ENCODE measurements at regions not wholly inside any gene's neighbourhood (a gene's known extent, or its start where the extent isn't known, plus 50 kb on each side); places are given as distances from the start of the nearest gene placed in this dataset.

GRCh38 chr4:43296946-43297528, 404.5 kb downstream of the GRXCR1 start:
- no peak overlapping the region for H3K4me3 ChIP-seq
- ChIA-PET RAD21 (ENCODE audit: unreplicated experiment) (no interaction called here), POLR2A (no interaction called here), CTCF (no interaction called here), SMC1A (ENCODE audit: uncharacterized antibody, unreplicated experiment) (no interaction called here)
- in situ Hi-C loops (cut with MboI) = no loop called here
- no peaks in the 10 kb centered on the region for H4K20me1 ChIP-seq (ENCODE audit: control insufficient read depth, insufficient read depth)
- no peak overlapping the region for H2AFZ ChIP-seq (ENCODE audit: control insufficient read depth, low read depth, low read length)
- no peaks in the 10 kb centered on the region for H3K79me2 ChIP-seq (ENCODE audit: control insufficient read depth, insufficient read depth, low read length)
- no TSS peak for BruUV-seq (replicated peaks)
- H3K4me1 ChIP-seq (ENCODE audit: control insufficient read depth, insufficient read depth, low read length) = no peaks in the 10 kb centered on the region
- WGBS (ENCODE audit: insufficient coverage, insufficient replicate concordance, low lambda C conversion rate, missing lambda C conversion rate) = 94% methylated on average over 2 of the region's 2 CpGs
- TF ChIP-seq DPF2 (IDR thresholded peaks at IDR 0.05) (no peak), YBX1 (IDR thresholded peaks at IDR 0.05) (no peak), RAD51 (IDR thresholded peaks at IDR 0.05) (no peak), POLR2AphosphoS2 (IDR thresholded peaks at IDR 0.05; ENCODE audit: low read depth, low read length) (no peak), ETV6 (conservative IDR thresholded peaks at IDR 0.05 in 1 of 2, IDR thresholded peaks at IDR 0.05 in 1 of 2; ENCODE audit: borderline replicate concordance in 1 of 2, low read depth in 1 of 2) (no peak), POLR2AphosphoS5 (IDR thresholded peaks at IDR 0.05; ENCODE audit: low read length) (no peak)
- no peak overlapping the region for H3K9ac ChIP-seq (ENCODE audit: control insufficient read depth, insufficient read depth, low read length)
- no peaks in the 10 kb centered on the region for H3K9me3 ChIP-seq (replicated peaks; ENCODE audit: control insufficient read depth, insufficient read depth, low read length)
- no peaks in the 10 kb centered on the region for H3K27me3 ChIP-seq (replicated peaks in 1 of 2; ENCODE audit: control insufficient read depth in 2 of 2, insufficient read depth in 2 of 2, low read length in 1 of 2)
- FAIRE-seq (no peak), DNase-seq (ENCODE audit: low read depth, low spot score) (no peak), ATAC-seq (no peak)
- H3K27ac ChIP-seq (ENCODE audit: control insufficient read depth, insufficient read depth) = no peak overlapping the region
- no peaks in the 10 kb centered on the region for H3K36me3 ChIP-seq (ENCODE audit: control insufficient read depth in 2 of 2, insufficient read depth in 2 of 2, low read length in 1 of 2)
- intact Hi-C loops (cut with micrococcal nuclease; ENCODE audit: unreplicated experiment) = no loop called here
- H3K4me2 ChIP-seq (ENCODE audit: control insufficient read depth, insufficient read depth) = no peak overlapping the region

DNA sequence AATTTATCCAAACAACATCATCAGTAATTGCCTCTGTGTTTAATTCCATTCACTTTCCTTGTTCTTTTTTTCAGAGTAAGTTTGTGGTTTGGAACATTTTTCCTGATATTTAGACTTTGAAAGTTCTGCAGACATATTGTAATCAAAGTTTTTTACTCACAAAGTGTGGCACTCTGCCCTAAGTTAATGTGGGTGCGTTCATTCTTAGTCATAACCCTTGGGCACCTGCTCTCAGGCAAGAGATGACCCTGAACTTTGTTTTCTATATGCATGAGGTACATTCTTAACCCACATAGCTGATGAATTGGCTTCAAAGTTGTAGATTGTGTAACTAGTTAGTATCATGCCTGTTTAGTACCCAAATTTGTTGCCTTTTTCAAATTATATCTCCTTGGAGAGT, 424.3 kb downstream of the GRXCR1 start:
- Histone ChIP-seq H3K9me3 (replicated peaks; ENCODE audit: control insufficient read depth, insufficient read depth, low read length) (no peaks in the 10 kb centered on the region; the same call in 2 of the 3 replicates), H3K36me3 (ENCODE audit: control insufficient read depth in 2 of 2, insufficient read depth in 2 of 2, low read length in 1 of 2) (no peaks in the 10 kb centered on the region), H2AFZ (ENCODE audit: control insufficient read depth, low read depth, low read length) (no peak overlapping the region), H3K4me1 (ENCODE audit: control insufficient read depth, insufficient read depth, low read length) (no peaks in the 10 kb centered on the region), H3K79me2 (ENCODE audit: control insufficient read depth, insufficient read depth, low read length) (no peaks in the 10 kb centered on the region), H3K9ac (ENCODE audit: control insufficient read depth, insufficient read depth, low read length) (no peak overlapping the region), H3K4me3 (no peak overlapping the region), H4K20me1 (ENCODE audit: control insufficient read depth, insufficient read depth) (no peaks in the 10 kb centered on the region), H3K27ac (ENCODE audit: control insufficient read depth, insufficient read depth) (no peak overlapping the region), H3K27me3 (replicated peaks in 1 of 2; ENCODE audit: control insufficient read depth in 2 of 2, insufficient read depth in 2 of 2, low read length in 1 of 2) (no peaks in the 10 kb centered on the region), H3K4me2 (ENCODE audit: control insufficient read depth, insufficient read depth) (no peak overlapping the region)
- ChIA-PET POLR2A (no interaction called here), RAD21 (ENCODE audit: unreplicated experiment) (no interaction called here), SMC1A (ENCODE audit: uncharacterized antibody, unreplicated experiment) (no interaction called here), CTCF (no interaction called here)
- WGBS (ENCODE audit: insufficient coverage, insufficient replicate concordance, low lambda C conversion rate, missing lambda C conversion rate) = 0% methylated on average over 1 of the region's 1 CpG
- no peak for DNase-seq (ENCODE audit: low read depth, low spot score)
- no TSS peak for BruUV-seq (replicated peaks)
- intact Hi-C loops (cut with micrococcal nuclease; ENCODE audit: unreplicated experiment) (no loop called here), in situ Hi-C loops (cut with MboI) (no loop called here)
- FAIRE-seq = no peak
- no peak for ATAC-seq
- TF ChIP-seq HDAC2 (IDR thresholded peaks at IDR 0.05) (no peak), ATF2 (IDR thresholded peaks at IDR 0.05; ENCODE audit: low read length) (no peak), NR2C1 (IDR thresholded peaks at IDR 0.05) (no peak), TARDBP (IDR thresholded peaks at IDR 0.05; ENCODE audit: borderline replicate concordance) (no peak), CEBPB (IDR thresholded peaks at IDR 0.05; ENCODE audit: borderline replicate concordance in 1 of 2, low read depth in 2 of 2, low read length in 2 of 2) (no peak), CHD1 (IDR thresholded peaks at IDR 0.05; ENCODE audit: low read depth, low read length) (no peak), ELK1 (IDR thresholded peaks at IDR 0.05; ENCODE audit: low read depth, low read length) (no peak), TCF7 (IDR thresholded peaks at IDR 0.05; ENCODE audit: borderline replicate concordance) (no peak), FOS (IDR thresholded peaks at IDR 0.05; ENCODE audit: borderline replicate concordance, extremely low read depth, insufficient read length) (no peak), POU2F2 (IDR thresholded peaks at IDR 0.05; ENCODE audit: borderline replicate concordance, low read depth, low read length) (no peak), YBX1 (IDR thresholded peaks at IDR 0.05) (no peak), ZNF274 (IDR thresholded peaks at IDR 0.05; ENCODE audit: insufficient read depth, insufficient read length) (no peak), EGR1 (IDR thresholded peaks at IDR 0.05; ENCODE audit: borderline replicate concordance in 1 of 2, low read depth in 2 of 2, low read length in 2 of 2) (no peak)

Measured in GM12878 (cell line).